ENCODE measurements at regions not wholly inside any gene's neighbourhood (a gene's known extent, or its start where the extent isn't known, plus 50 kb on each side); places are given as distances from the start of the nearest gene placed in this dataset.

DNA sequence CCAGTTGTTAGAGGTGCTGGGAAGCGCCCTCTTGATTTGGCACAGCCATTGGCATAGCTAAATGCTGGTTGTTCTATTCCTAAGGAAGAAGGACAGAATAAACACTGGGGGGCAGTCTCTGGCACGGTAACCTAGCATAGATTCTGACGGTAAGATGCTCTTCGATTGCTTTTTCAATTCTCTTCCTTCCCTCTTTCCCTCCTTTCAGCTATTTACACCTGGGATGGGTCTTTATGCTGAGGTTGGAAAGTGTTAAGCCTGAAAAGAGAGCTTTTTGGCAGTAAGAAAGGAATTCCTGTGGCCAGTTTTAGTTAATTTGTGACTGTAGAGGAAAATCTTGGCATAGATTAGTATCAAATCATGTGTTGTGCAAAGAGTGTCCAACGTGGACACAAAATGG, 162.8 kb downstream of the SNAPC1 start:
- Histone ChIP-seq H3K27ac (ENCODE audit: insufficient read depth, low read depth, low read length, poor library complexity, severe bottlenecking) (no peak overlapping the region), H3K36me3 (ENCODE audit: control insufficient read depth, insufficient read depth, low read length) (no peaks in the 10 kb centered on the region), H3K9me3 (ENCODE audit: control insufficient read depth, low read length) (no peaks in the 10 kb centered on the region), H3K4me1 (ENCODE audit: control insufficient read depth, insufficient read depth, low read length) (no peaks in the 10 kb centered on the region), H3K4me3 (ENCODE audit: insufficient read depth, low read depth, low read length) (no peak overlapping the region), H3K27me3 (ENCODE audit: control insufficient read depth, insufficient read depth, low read length, poor library complexity, severe bottlenecking) (no peaks in the 10 kb centered on the region)
- 40 to 44% methylated on average over 2 to 4 of the region's 5 CpGs for WGBS, 2 experiments

DNA sequence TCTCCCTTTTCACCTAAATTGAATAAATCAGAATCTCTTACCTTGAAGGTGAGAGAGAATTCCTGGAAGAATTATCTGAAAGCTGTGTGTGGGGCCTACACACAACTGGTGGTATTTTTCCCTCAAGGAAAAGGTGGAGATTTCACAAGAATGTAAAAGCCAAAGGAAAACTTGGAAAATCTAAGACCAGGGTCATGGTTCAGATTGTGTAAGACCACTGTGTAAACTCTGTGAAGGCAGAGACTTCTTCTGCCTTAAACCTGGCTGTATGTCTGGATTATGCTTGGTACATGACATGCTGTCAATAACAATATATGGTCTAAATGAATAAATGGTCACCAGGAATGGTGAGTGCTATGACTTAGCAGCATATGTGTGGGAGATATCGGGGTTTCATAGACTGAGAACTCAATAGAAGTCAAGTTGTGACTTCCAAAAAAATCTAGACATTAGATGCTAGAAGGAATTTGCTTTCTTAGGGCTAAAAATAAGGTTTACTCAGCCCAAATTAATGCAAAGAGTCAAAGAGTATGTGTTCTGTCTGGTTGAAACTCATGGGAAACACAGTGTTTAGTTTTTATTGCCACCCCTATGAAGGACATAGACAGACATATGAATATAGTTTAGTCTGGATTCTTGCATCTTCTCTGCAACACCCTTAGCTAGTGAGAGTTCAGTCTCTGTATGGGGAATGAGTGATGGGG, 163.7 kb downstream of the SNAPC1 start:
- WGBS, 2 experiments, result 94 to 100% methylated on average over 1 of the region's 1 CpG

DNA sequence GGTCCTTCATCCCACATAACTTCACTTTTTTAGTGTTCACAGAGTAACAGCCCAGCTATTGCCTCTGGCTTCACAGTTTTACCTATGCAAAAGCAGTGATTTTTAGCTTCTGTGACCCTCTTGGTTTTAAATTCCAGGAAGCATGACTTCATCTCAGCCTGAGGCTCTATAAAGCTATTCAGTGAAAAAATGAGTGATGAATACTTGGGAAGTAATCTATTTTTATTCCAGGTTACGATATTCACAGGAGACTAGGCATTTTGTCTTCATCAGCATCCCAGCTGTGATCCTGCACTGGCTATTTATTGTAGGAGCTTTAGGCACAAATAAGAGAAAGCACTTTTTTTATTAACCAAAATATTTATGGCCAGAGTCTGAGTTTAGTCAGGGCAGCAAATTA, 164.8 kb downstream of the SNAPC1 start:
- H3K27ac ChIP-seq (ENCODE audit: insufficient read depth, low read depth, low read length, poor library complexity, severe bottlenecking), result no peak overlapping the region
- no peak overlapping the region for H3K4me3 ChIP-seq (ENCODE audit: insufficient read depth, low read depth, low read length)
- no peaks in the 10 kb centered on the region for H3K9me3 ChIP-seq (ENCODE audit: control insufficient read depth, low read length)
- no peaks in the 10 kb centered on the region for H3K4me1 ChIP-seq (ENCODE audit: control insufficient read depth, insufficient read depth, low read length)
- no peaks in the 10 kb centered on the region for H3K36me3 ChIP-seq (ENCODE audit: control insufficient read depth, insufficient read depth, low read length)
- 88 to 89% methylated on average over 1 of the region's 1 CpG for WGBS, 2 experiments
- H3K27me3 ChIP-seq (ENCODE audit: control insufficient read depth, insufficient read depth, low read length, poor library complexity, severe bottlenecking), result no peaks in the 10 kb centered on the region

More for the DNA sequence above, 163.7 kb downstream of the SNAPC1 start:
- Histone ChIP-seq H3K27me3 (ENCODE audit: control insufficient read depth, insufficient read depth, low read length, poor library complexity, severe bottlenecking) (no peaks in the 10 kb centered on the region), H3K9me3 (ENCODE audit: control insufficient read depth, low read length) (no peaks in the 10 kb centered on the region), H3K4me3 (ENCODE audit: insufficient read depth, low read depth, low read length) (no peak overlapping the region), H3K36me3 (ENCODE audit: control insufficient read depth, insufficient read depth, low read length) (no peaks in the 10 kb centered on the region), H3K27ac (ENCODE audit: insufficient read depth, low read depth, low read length, poor library complexity, severe bottlenecking) (no peak overlapping the region), H3K4me1 (ENCODE audit: control insufficient read depth, insufficient read depth, low read length) (no peaks in the 10 kb centered on the region)

DNA sequence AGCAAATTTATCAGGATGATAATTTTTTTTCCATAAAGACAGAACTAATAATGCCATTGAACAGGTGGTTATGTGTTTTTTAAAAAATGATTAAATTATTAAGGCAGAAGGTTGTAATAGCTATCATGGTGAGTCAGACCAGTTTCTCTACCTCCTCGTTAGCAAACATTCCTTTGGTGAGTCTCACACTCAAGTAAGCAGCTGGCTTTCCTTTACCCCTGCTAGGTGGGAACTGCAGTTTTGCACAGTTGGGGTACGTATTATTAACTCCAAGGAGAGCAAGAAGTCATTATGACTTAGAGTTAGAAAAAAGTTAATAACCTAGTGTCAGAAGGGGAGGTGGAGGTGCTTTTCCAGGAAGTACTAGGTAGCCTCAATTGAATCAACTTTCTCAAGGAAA, 165.3 kb downstream of the SNAPC1 start:
- 73 to 74% methylated on average over 2 of the region's 2 CpGs for WGBS, 2 experiments
- no peaks in the 10 kb centered on the region for H3K27me3 ChIP-seq (ENCODE audit: control insufficient read depth, insufficient read depth, low read length, poor library complexity, severe bottlenecking)
- H3K4me3 ChIP-seq (ENCODE audit: insufficient read depth, low read depth, low read length), result no peak overlapping the region
- no peaks in the 10 kb centered on the region for H3K4me1 ChIP-seq (ENCODE audit: control insufficient read depth, insufficient read depth, low read length)
- no peaks in the 10 kb centered on the region for H3K36me3 ChIP-seq (ENCODE audit: control insufficient read depth, insufficient read depth, low read length)
- H3K9me3 ChIP-seq (ENCODE audit: control insufficient read depth, low read length), result no peaks in the 10 kb centered on the region
- H3K27ac ChIP-seq (ENCODE audit: insufficient read depth, low read depth, low read length, poor library complexity, severe bottlenecking), result no peak overlapping the region

DNA sequence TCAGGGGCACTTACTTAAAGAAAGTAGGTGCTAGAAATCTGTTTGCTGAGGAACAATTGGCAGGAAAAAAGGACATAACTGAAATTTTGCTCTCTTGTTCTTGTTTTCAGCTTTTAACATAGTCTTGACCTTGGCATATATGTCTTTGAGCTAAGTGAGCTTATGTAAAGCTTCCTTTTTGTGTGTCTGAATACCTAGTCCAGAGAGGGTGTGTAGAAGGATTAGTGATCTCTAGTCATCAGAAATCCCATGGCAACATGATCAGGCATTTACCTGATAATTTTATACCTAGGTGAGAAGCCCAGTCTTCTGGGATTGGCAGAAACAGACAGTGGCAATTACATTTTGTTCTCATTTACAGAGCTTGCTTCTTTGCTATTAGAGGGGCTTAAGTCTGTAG, 166.1 kb downstream of the SNAPC1 start:
- Histone ChIP-seq H3K4me3 (ENCODE audit: insufficient read depth, low read depth, low read length) (no peak overlapping the region), H3K4me1 (ENCODE audit: control insufficient read depth, insufficient read depth, low read length) (no peaks in the 10 kb centered on the region), H3K27ac (ENCODE audit: insufficient read depth, low read depth, low read length, poor library complexity, severe bottlenecking) (no peak overlapping the region), H3K36me3 (ENCODE audit: control insufficient read depth, insufficient read depth, low read length) (no peaks in the 10 kb centered on the region), H3K9me3 (ENCODE audit: control insufficient read depth, low read length) (no peaks in the 10 kb centered on the region), H3K27me3 (ENCODE audit: control insufficient read depth, insufficient read depth, low read length, poor library complexity, severe bottlenecking) (no peaks in the 10 kb centered on the region)

DNA sequence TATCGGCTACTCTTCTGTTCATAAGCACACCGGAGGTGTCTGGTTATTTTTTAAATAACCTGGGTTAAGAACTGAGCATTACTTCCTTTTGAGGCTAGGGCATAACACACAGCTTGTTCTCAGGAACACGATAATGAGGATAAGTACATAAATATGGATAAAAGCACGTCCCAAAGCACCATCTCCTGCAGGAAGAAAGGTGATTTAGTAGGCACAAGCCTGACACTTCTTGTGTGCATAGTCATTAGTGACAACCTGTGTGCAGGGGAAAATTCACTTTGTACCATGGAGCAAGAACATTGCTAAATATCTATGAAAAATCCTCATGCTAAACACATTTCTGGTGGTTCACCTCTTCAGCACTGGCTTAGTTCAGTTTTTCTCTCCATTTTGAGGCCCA, 166.5 kb downstream of the SNAPC1 start:
- no peak overlapping the region for H3K4me3 ChIP-seq (ENCODE audit: insufficient read depth, low read depth, low read length)
- no peaks in the 10 kb centered on the region for H3K4me1 ChIP-seq (ENCODE audit: control insufficient read depth, insufficient read depth, low read length)
- H3K27me3 ChIP-seq (ENCODE audit: control insufficient read depth, insufficient read depth, low read length, poor library complexity, severe bottlenecking), result no peaks in the 10 kb centered on the region
- H3K9me3 ChIP-seq (ENCODE audit: control insufficient read depth, low read length), result no peaks in the 10 kb centered on the region
- 97% methylated on average over 4 of the region's 4 CpGs for WGBS, 2 experiments
- no peaks in the 10 kb centered on the region for H3K36me3 ChIP-seq (ENCODE audit: control insufficient read depth, insufficient read depth, low read length)
- no peak overlapping the region for H3K27ac ChIP-seq (ENCODE audit: insufficient read depth, low read depth, low read length, poor library complexity, severe bottlenecking)

DNA sequence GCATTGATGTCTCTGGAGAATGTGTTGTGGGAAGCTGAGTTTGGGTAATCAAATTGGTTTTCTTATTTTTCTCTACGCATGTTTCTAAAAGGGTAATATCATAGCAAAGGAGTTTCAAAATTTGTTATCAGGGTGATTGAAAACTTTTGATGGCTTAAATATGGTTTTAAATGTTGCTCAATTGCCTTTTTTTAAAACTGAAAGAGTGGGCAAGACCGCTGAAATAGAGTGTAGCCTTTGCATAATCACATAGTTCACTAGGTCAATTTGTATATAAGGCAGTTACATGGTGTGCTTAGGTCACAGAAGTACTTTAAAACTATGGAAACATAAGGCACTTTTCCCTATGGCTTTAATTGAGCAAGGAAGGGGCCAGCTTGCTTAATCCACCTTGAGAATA, 167.4 kb downstream of the SNAPC1 start:
- Histone ChIP-seq H3K27ac (ENCODE audit: insufficient read depth, low read depth, low read length, poor library complexity, severe bottlenecking) (no peak overlapping the region), H3K27me3 (ENCODE audit: control insufficient read depth, insufficient read depth, low read length, poor library complexity, severe bottlenecking) (no peaks in the 10 kb centered on the region), H3K4me3 (ENCODE audit: insufficient read depth, low read depth, low read length) (no peak overlapping the region), H3K9me3 (ENCODE audit: control insufficient read depth, low read length) (no peaks in the 10 kb centered on the region), H3K36me3 (ENCODE audit: control insufficient read depth, insufficient read depth, low read length) (no peaks in the 10 kb centered on the region), H3K4me1 (ENCODE audit: control insufficient read depth, insufficient read depth, low read length) (no peaks in the 10 kb centered on the region)
- 78 to 83% methylated on average over 2 of the region's 2 CpGs for WGBS, 2 experiments

DNA sequence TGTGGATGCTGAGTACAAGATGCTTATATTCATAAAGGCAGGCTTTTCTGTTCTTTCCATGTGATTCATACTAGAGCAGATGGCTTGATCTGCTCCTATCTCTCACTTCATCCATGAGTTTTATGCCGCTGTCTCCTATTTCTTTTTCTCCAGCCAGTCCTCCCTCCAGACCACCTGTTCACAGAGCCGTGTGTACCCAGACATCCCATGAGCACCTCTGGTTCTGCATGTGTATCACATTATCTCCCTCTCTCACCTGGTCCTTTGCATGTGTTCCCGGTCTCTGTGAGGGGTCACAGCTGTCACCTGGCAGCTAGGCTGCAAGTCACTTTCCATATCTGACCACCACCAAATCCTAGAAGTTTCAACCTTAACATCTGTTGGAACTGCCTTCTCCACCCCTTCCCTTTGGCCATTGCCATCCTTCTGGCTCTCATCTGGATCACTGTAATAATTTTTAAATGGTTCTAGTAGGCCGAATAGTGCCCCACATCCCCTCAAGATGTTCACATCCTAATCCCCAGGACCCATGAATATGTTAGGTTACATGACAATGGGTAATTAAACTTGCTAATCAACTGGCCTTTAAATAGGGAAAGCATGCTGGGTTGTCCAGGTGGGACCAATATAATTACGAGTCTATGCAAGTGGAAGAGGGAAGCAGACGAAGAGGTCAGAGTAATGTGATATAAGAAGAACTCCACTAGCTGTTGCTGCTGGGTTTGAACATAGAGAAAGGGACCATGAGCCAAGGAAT, 168.1 kb downstream of the SNAPC1 start:
- Histone ChIP-seq H3K9me3 (ENCODE audit: control insufficient read depth, low read length) (no peaks in the 10 kb centered on the region), H3K27ac (ENCODE audit: insufficient read depth, low read depth, low read length, poor library complexity, severe bottlenecking) (no peak overlapping the region), H3K4me1 (ENCODE audit: control insufficient read depth, insufficient read depth, low read length) (no peaks in the 10 kb centered on the region), H3K36me3 (ENCODE audit: control insufficient read depth, insufficient read depth, low read length) (no peaks in the 10 kb centered on the region), H3K27me3 (ENCODE audit: control insufficient read depth, insufficient read depth, low read length, poor library complexity, severe bottlenecking) (no peaks in the 10 kb centered on the region), H3K4me3 (ENCODE audit: insufficient read depth, low read depth, low read length) (no peak overlapping the region)
- WGBS, 2 experiments, result 87% methylated on average over 6 of the region's 6 CpGs

DNA sequence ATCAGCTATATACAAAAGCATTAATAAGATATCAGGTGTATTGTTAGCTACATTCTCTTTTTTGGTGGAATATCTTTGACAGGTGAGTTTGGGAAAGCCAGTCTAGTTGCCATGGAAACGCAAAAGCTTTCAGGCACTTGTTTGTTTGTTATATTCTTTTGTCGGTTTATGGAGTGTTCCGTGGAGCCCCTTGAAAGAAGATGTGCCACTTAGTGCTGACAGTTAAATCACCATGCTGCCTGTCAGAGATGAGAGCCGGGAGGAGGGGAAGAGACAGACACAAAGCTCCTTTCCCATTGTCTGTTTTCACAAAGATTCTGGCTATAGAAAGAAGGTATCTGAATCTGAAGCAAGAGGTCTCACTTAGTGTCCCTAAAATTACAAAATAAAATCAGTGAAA, 170.8 kb downstream of the SNAPC1 start:
- Histone ChIP-seq H3K4me3 (ENCODE audit: insufficient read depth, low read depth, low read length) (no peak overlapping the region), H3K27ac (ENCODE audit: insufficient read depth, low read depth, low read length, poor library complexity, severe bottlenecking) (no peak overlapping the region), H3K4me1 (ENCODE audit: control insufficient read depth, insufficient read depth, low read length) (peaks cover 4% of the 10 kb centered on the region), H3K9me3 (ENCODE audit: control insufficient read depth, low read length) (no peaks in the 10 kb centered on the region), H3K36me3 (ENCODE audit: control insufficient read depth, insufficient read depth, low read length) (no peaks in the 10 kb centered on the region), H3K27me3 (ENCODE audit: control insufficient read depth, insufficient read depth, low read length, poor library complexity, severe bottlenecking) (no peaks in the 10 kb centered on the region)
- 51 to 55% methylated on average over 4 of the region's 4 CpGs for WGBS, 2 experiments

DNA sequence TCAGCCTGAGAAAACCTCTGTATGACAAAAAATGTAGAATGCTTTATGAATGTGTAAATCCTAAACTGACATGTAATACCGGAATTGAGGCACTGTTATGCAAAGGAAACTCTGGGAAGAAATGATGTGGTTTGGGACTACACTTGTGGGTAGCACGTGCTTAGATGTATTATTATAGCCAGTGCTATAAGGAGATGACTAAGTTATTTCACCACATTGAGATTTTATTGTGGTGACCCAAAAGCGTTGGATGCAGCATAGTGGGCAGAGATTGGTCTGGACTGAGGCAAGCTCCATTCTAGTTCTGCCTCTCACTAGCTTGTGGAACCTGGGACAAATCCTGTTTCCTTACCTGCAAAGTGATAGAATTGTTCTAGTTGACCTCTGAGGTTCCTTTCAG, 172.2 kb downstream of the SNAPC1 start:
- no peaks in the 10 kb centered on the region for H3K36me3 ChIP-seq (ENCODE audit: control insufficient read depth, insufficient read depth, low read length)
- WGBS, 2 experiments, result 93 to 94% methylated on average over 3 of the region's 3 CpGs
- H3K9me3 ChIP-seq (ENCODE audit: control insufficient read depth, low read length), result no peaks in the 10 kb centered on the region
- H3K4me1 ChIP-seq (ENCODE audit: control insufficient read depth, insufficient read depth, low read length), result peaks cover 4% of the 10 kb centered on the region
- no peak overlapping the region for H3K27ac ChIP-seq (ENCODE audit: insufficient read depth, low read depth, low read length, poor library complexity, severe bottlenecking)
- no peaks in the 10 kb centered on the region for H3K27me3 ChIP-seq (ENCODE audit: control insufficient read depth, insufficient read depth, low read length, poor library complexity, severe bottlenecking)
- H3K4me3 ChIP-seq (ENCODE audit: insufficient read depth, low read depth, low read length), result no peak overlapping the region

Data from ectodermal cell (in vitro differentiated cells).